HG03571 (cell line): ENCODE measurements at regions not wholly inside any gene's neighbourhood (a gene's known extent, or its start where the extent isn't known, plus 50 kb on each side); places are given as distances from the start of the nearest gene placed in this dataset.
"Not testable (repeated sequence)": the region's sequence is repeated elsewhere in the genome, so short reads cannot be mapped to it uniquely, and the experiment has no call there.

Experiments used
- ATAC-seq: cut with Tn5 transposase; IDR thresholded peaks from one replicate; pipeline ENCODE4 v1.9.1; 2021; ENCODE audit not compliant: unreplicated experiment

DNA sequence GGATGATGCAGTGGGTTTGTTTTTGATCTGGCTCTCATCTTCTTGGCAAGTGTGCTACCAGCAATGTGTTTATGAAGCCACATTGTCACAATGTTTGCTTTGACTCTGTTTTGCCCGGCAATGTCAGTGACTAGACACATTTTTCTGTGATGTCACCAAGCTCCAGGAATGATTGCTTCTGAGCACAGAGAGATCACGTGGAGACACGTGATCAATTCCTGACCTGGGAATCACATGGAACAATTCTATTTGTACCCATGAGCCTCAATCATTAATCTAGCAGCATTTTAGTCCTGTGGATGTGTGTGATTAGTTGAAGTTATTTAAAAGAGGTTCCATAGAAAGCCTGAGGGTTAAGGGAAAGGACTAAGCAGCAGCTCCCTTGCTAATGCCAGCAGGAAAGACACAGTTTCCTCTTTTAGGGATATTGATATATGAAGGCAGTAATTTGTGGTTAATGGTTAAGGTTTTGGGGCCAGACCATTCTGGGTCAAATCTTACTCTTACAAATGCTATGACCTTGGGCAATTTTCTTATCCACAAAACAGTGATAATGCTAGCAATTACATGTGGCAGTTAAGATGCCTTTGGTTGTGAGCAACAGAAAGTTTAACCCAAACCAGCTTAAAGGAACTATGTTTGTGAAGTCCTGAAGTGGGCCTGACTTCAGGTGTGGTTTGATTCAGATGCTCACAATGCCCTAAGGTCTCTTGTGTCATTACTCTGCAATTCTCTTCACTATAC is 59.0 kb downstream of the FASLG start:
- no peak for ATAC-seq

DNA sequence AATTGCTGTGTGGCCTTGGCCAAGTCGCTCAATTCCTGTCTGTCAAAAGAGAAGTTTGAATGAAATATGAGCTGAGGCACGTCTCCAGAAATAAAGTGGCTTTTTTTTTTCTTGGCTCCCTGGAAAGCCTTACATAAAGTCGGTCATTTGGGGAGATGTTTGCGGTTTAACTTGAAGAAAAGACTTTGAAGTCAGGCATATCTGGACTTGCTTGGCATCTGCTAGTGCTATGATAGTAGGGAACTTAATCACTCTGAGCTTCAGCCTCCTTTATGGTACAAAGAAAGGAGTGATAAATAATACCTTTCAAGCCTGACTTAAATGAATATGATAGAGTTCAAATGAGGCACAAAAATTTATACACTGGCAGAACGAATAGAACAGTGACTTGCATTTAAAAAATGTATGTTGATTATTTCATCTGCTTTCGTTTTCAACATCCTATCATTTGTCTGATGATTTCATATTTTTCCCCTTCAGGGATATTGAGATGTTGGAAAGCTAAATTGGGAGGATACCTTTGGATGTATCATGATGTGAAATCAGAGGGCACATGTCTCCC is 60.2 kb downstream of the FASLG start:
- no peak for ATAC-seq

DNA sequence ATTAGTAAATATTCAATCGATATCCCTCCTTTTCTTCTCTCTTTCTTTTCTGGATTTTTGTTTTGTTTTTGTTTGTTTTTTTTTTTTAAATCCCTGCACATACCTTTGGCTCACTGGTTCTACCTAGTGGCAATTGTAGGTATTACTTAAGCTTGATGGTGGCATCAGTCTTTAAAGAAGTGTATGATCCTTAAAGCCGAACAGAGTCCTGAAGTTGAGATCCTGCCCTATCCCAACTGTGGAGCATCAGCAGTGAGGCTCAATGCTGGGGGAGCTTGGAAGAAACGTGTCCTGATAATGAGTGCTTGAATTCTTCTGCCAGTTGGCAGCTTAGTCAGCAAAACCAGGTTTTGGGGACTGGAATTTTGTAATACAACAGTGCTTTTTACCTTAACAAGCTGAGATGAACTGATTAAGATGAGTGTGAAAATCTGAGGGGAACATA is 60.8 kb downstream of the FASLG start:
- ATAC-seq = no peak

DNA sequence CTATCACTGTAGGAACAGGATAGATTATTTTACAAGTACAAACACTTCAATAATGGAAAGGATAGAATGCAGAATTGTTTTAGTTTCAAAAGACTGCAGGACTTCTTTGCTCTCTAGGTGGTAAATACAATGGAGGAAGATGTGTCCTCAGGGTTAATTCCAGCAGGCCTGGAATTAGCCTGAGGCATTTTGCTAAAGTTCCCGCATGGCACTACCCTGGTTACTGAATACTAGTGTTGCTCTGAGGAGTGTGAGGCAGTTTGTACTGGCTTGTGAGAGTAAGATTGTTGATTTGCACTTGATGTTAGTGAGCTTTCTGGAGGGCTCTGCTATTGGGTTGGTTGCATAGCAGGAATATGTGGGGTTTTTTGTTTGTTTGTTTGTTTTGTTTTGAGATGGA is 61.4 kb downstream of the FASLG start:
- no peak for ATAC-seq

DNA sequence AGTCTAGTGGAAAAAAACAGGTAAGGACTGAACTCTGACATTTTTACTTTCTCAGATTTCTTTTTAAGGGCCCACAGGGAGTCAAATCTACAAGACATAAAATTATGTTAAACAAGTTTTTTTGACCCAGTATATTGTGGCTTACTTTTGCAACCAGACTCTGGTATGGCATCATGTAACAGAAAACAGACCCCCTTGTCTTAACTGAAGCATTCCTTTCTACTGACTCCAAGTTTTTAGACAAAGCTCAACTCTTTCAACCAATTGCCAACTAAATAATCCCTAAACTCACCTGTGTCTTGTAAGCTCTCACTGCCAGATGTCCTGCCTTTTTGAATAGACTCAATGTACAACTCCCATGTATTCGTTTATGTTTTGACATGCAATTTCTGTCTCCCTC is 64.3 kb downstream of the FASLG start:
- no peak for ATAC-seq

DNA sequence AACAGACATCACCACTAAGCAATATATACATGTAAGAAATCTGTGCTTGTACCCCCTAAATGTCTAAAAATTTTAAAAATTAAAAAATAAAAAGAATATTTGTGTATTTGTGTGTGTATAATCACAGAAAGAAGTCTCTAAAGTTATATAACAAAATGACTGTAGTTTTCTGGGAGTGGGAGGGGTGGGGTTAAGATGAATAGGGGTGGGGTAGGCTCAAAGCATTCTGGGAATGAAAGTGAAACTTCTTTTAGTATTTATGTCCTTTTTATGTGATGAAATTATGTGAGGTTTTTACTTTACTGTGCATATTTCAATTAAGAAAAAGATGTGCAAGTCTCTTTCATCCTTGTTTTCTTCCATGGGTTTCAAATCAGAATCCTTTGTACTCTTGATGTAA is 65.3 kb downstream of the FASLG start:
- ATAC-seq = no peak

DNA sequence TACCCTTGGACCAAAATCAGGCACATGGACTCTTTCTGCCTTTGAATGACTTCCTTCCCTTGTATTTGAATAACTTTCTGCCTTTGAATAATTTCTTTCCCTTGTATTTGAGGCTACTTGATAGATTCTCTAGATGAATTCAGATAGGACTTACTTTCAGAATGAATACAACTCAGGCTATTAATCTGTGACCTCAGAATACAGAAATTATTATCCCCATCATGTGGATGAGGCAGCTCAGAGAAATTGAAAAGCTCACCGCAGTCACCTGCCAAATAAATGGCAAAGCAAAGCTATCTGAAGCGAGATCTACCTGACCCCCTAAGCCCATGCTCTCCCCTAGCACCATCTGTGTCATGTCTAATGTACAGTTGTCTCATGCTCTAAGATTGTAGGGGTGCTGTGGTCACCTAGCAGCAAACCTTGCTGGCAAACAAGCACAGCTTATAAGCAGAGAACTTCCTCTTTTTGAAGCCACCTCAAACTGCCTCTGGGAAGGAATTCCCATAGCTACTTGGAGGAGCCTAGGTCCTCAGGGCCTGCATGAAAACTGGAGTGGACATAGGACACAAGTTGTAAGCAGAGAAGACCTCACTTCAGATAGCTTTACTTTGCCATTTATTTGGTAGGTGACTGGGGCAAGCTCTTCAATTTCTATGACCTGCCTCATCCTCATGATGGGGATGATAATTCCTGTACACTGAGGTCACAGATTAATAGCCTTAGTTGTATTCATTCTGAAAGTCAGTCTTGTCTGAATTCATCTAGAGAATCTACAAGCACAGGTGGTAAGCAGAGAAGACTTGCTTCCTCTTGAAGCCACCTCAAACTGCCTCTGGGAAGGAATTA is 66.1 kb downstream of the FASLG start:
- peak; percentile 80 for ATAC-seq

DNA sequence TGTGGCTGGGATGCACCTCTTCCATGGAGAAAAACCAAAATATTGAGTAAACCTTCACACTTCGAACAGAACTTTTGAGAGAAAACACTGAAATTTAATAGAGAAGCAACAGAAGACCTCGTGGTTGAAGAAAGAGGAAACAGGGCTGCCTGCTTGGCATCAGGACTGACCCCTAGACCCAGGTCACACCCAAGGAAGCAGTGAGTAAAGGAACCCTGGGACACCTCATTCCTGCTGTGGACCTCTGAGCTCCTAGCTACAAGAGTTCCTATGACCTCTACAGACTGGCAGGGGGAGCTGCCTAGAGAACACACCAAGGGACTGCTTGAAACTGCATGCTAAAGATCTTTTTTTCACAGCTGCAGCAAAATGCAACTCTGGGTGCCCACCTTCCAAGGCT is 67.8 kb downstream of the FASLG start:
- ATAC-seq = no peak

DNA sequence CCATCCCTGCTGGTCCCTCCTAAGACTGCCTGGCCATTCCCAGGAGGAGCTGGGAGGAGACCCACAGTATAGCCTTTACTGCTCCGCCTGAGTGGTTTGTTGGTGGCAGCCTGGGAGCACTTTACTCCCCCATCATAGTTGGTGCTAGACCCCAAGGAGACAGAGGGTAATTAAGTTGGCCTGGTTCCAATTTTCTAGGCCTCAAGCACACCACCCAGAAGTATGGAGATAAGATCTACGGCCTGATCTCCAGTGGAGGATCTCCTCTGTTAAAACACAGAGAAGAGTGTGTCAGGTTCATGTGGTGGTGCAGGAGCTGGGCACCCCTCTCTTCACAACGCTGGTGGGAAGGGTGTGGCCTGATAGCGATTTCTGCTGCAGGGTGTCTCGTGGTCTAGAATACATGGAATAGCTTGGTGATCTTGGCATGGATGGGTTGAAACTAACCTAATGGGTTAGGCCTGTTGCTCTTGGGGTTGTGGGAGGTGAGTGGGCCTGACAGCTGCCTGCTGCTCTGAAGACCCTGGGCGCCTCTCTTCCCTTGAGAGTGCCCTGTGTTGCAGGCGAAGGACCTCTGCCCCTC is 68.5 kb downstream of the FASLG start:
- no peak for ATAC-seq

DNA sequence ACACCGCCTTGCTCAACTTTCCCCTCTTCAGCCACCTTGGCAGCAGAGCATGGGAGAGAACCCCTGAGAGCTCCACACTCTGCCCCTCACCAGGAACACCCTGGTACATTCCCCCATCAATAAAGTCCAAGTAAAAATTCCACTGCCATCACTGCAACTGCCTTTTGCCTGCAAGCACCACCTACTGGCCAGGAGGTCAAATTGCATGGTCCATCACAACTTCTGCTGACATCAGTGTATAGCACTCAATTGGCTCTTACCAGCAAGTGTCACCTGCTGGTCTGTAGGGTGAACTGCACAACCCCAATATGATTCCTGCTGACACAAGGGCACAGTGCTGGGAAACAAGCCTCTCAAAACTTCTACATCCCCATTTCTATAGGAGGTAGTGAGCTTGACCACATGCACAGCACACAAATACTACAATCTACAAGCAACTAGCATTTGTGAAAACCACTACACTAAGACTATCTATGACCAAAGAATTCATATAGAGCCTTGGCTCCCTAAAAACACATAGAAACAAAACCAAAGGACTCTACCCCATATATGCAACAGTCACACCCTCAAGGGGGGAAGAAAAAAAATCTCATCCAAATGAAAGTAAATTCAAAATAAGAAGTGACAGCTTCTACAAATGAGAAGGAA is 69.2 kb downstream of the FASLG start:
- no peak for ATAC-seq

DNA sequence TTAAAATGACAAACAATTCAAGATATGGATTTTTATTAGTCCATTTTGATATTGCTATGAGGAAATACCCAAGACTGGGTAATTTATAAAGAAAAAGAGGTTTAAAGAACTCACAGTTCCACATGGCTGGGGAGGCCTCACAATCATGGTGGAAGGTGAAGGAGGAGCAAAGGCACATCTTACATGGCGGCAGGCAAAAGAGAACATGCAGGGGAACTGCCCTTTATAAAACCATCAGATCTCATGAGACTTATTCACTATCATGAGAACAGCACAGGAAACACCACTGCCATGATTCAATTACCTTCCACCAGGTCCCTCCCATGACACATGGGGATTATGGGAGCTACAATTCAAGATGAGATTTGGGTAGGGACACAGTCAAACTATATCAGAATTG is 69.8 kb downstream of the FASLG start:
- not testable (repeated sequence) for ATAC-seq

DNA sequence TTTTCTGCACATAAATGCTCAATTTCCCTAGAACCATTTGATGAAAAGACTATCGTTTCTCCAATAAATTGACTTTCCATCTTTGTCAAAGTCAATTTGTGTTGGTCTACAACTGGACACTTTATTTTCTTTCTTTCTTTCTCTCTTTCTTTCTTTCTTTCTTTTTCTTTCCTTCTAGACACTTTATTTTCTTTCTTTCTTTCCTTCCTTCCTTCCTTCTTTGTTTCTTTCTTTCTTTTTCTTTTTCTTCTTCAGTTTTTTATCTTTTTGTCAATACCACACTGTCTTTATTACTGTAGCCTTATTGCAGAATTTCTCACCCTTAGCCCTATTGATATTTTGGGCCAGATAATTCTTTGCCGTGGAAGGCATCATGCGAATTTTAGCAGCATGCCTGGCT is 73.5 kb downstream of the FASLG start:
- no peak for ATAC-seq

DNA sequence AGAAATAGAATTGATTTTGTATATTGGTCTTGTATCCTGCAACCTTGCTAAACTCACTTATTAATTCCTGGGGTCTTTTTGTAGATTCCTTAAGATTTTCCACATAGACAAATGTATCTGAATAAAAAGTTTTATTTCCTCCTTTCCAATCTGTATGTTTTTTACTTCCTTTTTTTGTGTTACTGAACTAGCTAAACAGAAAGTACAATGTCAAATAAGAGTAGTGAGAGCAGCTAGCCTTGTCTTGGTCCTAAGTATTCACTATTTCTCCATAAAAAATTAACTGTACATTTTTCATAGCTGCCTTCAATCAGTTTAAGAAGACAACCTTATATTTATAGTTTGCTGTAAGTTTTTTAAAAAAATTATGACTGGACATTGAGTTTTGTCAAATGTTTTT is 74.9 kb downstream of the FASLG start:
- ATAC-seq = no peak

DNA sequence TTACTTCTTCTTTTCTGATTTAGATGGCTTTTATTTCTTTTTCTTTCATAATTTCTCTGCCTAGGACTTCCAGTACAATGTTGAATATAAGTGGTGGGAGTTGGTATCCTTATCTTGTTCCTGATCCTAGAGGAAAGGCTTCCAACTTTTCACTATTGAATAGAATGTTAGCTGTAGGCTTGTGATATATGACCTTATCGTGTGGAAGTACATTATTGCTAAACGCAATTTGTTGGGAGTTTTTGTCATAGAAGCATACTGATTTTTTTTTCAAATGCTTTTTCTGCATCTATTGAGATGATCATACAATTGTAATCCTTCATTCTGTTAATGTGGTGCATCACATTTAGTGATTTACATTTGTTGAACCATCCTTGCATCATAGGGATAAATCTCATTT is 79.5 kb downstream of the FASLG start:
- ATAC-seq = no peak

DNA sequence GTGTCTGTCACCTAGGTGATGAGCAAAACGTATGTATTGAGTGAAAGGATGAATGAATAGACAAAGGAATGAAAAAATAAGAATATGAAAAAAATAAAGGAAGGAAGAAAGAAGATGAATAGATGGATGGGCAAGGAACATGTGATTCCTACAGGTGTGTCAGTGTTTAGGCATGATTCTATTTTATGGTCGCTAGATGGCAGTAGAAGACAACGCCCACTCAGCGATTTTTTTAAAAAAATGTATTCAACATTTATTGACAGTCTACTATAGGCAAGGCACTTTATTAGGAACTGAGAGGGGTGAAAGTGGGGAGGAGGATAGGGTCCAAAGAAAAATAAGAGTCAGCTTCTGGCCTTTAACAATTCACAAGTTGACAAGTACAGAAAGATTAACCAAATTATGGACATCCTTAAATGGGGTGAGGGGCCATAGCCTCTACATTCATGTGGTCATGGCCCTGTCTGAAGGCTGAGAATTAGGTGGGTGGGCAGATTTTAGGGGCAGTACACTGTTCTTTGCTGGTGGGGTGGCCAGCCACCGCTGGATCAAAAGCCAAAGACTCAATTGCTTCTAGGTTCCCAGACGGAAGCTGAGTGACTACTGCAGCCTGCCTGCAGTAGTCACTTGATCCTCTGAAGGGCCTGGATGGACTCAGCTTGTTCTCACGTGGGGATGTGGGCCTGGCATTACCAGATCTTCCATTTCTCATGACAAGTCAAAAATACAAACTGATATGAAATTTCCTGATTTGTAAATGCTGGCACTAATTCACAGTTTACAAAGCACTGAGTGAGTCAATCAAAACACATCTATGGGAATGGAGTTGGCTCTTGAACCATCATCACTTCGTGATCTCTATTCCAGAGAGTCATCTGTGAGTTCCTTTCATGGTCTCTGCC is 83.9 kb downstream of the FASLG start:
- no peak for ATAC-seq

DNA sequence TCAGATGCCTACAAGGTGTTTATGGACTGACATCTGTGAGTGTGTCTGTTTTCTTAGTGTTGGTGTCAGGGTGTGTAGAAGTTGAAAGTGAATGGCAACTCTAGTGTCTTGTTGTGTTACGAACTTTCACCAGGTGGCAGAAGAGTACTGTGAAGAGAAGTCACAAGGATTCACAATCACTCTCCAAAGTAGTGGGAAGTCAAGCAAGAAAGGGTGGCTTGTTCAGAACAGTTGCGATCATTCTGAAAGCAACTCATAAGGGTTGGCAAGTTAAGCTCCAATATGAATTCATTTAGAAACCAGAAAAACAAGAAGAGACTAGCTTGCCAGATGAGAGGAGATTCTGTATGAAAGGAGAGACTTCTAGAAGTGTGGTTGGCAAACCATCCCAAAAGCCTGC is 86.1 kb downstream of the FASLG start:
- ATAC-seq = peak; percentile 50

DNA sequence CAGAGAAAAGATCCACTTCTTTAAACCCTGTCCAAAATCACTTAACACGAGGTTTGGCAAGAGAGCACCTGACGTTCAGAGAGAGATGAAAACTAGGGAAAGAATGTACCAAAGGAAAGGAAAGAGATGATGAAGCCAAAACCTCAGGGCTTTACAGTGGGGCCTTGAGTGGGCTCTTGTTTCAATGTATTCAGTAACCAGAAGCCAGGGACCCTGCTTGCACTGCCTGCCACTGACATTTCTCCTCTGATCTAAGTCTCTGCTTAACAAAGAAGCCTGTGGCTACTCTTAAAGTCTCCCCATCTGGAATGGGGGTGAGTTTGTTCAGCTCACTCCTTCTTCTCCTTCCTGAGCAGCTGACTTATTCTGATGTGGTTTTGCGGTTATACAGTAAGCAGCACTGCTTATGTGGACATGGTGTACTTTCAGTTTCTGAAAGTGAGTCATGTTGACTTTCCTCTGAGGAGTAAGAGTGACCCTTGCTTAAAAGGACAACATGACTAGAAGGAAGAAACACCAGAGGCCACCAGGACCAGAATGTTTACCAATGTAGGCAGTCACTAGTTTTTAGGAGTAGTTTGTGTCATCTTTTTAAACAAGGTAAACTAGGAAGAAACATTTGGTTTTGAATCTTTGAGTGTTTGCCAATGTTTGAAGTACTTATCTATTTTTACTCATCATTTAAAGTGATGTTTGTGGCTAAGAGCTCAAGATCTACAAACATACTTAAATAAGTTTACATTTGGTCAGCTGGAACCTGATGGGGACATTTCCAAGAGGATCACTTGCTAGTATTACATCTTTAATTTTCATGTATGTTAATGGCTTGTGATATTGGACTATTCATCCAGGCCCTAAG is 87.4 kb downstream of the FASLG start:
- peak; percentile 90 for ATAC-seq

DNA sequence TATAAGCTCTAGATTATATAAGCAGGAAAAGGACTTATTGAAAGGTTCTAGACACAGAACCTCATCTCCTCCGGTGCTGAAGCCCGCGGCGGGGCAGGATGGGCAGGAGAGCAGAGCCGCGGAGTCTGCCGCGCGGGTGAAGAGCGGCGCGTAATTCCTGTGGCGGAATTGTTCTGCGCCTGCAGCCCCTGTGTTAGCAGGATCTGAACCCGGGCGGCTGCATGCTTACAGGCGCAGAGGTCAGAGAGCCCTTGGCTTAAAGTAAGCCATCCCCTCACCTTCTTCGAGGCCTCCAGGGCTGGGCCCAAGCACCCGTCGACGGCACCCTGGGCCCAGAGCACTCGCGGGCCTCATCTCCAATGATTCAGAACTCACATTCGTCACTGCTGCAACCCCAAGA is 89.3 kb downstream of the FASLG start:
- no peak for ATAC-seq

DNA sequence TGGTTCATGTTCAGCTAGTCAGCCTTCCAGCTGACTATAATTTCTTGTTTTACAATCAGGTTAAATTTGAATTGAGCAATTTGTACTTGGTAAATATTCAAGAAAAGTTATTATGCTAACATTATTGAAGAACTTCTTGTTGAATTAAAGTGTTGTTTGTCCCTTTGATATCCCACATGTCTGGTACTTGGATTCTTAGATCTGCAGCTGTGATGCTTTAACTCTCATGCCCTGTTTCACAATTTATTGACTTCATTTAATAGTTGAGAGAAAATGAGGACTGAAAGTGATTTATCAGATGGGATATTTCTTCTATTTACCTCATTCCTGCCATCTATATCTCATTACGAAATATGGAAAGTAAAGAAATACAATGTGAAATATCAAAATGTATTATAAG is 92.8 kb downstream of the FASLG start:
- ATAC-seq = no peak
